ENCODE measurements at regions not wholly inside any gene's neighbourhood (a gene's known extent, or its start where the extent isn't known, plus 50 kb on each side); places are given as distances from the start of the nearest gene placed in this dataset.

GRCh38 chr10:125276133-125276532, 115.8 kb upstream of the CTBP2 start:
- TF ChIP-seq CTCF (conservative IDR thresholded peaks at IDR 0.05) (no peak), ZFX (IDR thresholded peaks at IDR 0.05) (no peak)
